HG03066 (cell line): ENCODE measurements at regions not wholly inside any gene's neighbourhood (a gene's known extent, or its start where the extent isn't known, plus 50 kb on each side); places are given as distances from the start of the nearest gene placed in this dataset.

Experiments used
- ATAC-seq: cut with Tn5 transposase; IDR thresholded peaks from one replicate; pipeline ENCODE4 v1.9.1; 2021; ENCODE audit warnings: low read depth; ENCODE audit not compliant: unreplicated experiment

DNA sequence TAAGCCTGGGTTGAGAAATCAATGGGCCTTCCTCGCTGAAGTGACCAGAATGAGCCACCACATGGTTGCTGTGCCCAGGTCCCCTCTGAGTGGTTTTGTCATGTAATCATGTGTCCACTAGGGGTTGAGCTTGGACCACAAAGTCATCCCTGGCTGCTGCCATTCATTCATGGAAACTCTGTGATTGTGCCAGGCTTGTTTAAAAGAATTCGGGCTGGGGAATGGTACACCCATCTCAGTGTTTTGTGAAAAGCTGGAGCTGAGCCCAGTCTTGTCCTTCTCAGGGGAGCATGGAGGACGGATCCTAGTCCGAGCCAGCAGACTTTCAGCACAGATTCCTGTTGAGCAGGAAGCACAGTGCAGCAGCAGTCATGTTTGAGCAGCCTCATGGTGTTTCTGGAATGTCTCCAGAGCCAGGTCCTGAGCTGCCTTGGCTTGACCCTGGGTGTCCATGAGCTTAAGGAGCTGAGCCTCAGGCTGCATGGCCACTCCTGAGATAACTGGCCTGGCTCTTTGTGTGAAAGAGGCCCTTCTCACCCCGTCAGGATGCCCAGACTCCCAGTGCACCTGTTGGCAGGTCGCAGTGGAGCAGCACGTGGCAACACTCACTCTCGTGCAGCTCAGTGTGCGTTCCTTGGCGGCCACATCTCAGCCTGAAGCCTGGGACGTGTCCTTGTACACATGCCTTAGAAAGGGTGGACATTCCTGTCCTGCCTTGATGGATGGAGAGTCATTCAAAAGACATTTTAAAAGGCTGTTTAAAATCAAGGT is 260.3 kb upstream of the TPM1 start:
- ATAC-seq: no peak

DNA sequence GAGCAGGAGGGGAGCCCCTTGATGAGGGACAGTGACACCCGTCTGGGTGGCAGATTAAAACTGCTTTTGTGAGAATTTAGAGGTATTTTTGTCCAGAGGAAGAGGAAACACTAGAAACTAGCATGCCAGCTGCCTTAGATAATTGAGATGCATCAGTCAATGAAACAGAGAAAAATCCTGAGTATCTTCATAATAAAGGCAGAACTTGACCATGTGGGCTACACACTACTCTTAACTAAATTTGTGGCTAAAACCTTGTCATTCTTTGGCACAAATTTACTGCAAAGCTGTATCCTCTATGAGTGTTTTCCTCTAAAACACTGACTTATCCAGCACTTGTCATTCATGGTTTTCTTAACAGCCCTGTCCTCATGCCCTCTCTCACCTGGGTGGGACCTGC is 259.7 kb upstream of the TPM1 start:
- no peak for ATAC-seq

DNA sequence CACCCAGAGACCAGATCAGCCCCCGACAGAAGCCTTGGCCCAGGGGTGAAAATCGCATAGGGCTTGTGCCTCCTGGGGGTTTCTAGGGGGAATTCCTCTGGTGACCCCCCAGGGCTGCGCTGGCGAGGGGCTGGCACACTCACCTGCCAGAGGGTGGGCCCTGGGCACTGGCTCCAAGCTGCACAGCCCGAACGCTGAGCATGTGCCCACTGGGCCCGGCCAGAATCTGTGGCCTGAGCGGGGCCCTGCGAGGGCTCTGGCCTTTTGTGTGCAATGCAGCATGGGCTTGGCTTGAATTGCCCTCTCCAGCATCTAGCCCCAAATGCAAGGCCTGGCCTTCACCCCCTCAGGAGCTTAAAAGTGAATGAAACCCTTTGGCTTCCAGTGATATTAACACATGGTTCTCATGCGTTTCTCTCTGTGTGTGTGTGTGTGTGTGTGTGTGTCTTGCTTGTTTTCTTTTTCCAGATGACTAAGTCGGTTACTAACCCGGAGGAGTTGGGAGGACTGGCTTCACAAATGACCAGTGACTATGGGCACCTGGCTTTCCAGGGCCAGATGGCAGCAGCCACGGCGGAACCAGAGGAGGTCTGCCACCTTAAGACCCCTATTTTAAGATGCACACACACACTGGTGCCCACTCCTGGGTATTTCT is 259.1 kb upstream of the TPM1 start:
- no peak for ATAC-seq

DNA sequence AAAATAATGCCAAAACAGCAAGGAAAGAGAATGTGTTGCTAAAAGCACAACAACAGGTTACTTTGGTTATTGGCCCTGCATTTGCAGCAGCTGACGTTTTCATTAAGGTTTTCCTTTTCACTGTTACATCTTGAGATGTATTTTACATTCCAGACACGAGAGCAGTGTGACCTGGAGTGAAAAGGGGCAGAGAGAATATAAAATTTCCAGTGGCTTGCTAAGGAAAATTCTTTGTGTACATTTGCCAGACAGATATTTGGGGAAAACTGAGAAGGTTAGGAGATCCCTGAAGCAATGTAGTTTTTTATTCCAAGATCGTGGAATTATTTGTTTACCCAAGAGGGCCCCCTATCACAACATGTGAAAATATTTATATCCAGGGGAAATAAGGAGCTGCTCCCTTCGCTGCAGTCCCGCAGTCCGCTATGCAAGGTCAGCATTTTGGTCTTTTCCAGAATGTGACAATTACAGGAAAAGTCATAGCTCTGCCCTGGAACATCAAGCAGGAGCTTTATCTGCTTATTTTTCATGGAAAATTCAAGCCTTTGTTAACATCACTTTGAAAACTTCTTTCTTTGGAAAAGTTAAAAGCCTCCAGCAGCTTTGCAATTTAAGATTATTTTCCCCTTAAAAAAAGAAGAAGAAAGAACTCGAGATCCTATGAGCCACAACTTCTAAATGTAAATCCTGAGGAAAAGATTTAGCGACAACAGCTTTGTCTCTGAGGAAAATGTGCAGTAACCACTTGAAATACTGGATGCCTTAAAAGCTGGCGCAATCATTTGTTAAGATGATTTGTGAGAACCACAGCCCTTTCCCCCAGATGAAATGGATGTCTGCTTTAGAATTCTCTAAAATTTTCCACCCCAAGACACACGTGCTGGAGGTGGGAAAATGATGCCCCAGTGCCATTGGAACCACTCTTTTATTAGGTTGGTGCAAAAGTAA is 256.4 kb upstream of the TPM1 start:
- ATAC-seq: no peak

DNA sequence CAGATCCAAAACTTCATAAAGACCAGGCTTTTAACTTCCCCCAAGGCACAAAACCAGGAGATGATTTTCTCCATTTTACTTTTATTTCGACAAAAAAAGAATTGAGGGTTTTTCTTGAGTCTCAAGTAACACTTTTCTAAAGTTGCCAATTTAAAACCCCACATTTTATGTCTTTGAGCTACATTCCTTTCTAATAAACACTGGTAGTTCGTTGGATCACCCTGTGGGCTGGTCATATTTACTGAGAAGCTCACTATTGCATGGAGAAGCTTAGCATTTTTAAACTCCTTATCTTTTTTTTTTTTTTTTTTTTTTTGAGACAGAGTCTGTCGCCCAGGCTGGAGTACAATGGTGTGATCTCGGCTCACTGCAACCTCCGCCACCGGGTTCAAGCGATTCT is 255.1 kb upstream of the TPM1 start:
- no peak for ATAC-seq

DNA sequence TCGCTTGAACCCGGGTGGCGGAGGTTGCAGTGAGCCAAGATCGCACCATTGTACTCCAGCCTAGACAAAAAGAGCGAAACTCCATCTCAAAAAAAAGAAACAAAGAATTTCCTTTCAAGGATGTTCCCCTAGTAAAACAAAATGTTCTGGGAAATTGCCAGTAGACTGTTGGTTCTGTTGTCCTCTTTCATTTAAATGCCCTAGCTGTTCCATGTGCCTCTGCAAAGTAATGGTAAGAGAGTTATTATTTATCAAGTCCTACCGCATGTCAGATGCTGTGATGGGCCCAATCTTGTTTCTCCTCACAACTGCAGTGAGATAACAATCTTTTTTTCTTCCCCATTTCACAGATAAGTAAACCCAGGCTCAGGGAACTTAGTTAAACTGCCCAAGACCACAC is 254.3 kb upstream of the TPM1 start:
- no peak for ATAC-seq

DNA sequence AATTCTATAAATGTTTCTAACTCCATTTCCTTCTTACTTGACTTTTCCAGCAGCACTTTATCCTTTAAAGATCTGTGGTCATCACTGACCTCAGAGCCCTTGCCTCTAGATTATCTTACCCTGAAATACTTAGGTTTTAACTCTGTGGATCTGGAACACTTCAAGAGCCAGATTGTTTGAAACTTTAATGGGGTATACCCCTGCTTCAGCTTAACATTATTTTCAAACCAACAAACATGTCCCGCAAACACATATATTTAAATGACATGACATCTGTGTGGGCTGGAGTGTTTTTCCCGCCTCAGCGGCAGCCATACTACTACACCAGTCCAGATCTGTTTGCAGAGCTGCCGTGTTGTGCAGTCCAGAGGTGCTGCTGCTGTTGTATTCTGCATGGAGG is 252.0 kb upstream of the TPM1 start:
- no peak for ATAC-seq

DNA sequence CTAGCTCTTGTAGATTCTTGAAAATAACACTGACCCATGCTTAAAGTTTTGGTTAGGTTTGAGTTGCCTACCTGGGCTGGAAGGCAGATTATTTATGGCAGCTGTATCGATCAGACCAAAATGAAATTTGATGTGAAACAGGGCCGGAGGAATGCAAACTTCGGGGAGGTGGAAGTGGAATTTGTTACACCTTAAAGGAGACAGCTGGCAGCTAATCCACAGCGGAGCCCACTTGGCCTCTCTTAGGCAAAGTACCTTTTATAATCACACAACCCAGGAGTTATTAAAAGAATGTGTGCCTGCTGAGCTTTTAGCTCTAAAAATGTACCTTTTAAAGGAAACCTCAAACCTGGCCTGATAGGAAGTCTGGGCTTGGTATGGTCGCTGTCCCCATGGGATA is 250.9 kb upstream of the TPM1 start:
- no peak for ATAC-seq

DNA sequence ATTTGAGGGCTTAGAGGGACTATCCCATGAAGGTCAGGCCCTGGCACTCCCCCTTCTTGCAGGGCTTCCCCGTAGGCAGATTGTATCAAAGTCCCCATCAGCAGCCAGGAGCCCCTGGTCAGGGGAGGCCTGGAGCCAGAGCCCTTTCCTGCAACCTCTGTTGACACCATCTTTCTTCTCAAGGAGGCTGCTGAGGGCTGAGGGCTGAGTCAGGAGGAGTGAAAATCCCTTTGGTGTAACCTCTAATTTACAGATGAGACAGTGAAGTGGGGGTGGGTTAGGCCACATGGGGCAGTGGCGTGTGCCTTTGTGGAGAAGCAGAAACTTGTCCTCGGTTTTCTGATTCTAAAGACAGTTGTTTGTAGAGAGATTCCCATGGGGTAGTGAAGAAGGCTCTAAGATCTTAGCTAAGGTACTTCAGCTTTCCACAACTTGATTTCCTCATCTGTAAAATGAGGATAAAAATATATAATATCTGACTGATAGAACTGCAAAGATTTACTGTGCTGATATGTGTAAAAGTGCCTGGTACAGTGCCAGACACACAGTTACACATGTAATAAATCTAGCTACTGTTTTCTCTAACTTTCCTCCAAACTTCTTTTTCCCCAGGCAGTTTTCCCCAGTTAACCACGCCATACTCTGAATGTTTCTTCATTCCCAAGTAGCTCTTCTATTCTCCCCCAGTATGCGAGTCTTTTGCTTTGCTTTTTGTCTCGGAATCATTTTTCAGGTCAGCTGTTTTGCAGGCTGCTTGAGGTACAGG is 249.4 kb upstream of the TPM1 start:
- ATAC-seq: no peak

DNA sequence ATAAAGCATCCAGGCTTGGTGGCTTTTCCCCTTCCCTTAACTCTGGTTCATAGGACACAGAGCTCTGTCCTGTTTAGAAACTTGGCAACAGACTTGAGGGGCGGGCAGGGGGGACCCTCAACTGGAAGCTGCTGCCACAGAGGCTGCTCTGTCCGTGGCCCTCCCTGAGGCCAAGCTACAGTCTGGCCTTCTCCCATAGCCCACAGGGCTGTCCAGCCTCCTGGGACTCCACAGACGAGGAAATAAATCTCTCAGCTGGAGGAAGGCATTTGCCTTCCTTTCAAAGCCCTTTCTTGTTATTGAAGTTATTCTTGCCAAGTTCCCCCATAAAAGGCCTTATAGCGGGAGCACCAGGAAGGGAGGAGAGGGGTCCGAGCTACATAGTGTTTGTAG is 248.8 kb upstream of the TPM1 start:
- no peak for ATAC-seq

DNA sequence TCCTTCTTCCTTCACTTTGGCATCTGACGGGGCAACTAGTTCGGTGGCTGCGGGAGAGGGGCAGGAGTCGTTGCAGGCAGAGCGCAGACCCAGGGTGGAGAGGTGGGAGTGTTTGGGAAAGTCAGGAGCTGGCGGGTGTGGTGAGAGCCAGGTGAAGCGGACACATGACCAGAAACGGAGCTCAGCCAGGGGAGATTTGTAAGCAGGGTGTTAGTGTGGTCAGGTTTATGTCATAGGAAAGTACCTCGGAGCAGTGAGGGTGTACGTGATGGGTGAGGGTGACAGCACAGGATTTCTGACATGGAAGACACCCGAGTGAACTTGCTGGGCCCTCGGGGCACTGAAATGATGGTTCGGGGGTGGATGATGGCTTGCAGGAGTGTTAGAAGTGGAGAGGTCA is 247.4 kb upstream of the TPM1 start:
- no peak for ATAC-seq

DNA sequence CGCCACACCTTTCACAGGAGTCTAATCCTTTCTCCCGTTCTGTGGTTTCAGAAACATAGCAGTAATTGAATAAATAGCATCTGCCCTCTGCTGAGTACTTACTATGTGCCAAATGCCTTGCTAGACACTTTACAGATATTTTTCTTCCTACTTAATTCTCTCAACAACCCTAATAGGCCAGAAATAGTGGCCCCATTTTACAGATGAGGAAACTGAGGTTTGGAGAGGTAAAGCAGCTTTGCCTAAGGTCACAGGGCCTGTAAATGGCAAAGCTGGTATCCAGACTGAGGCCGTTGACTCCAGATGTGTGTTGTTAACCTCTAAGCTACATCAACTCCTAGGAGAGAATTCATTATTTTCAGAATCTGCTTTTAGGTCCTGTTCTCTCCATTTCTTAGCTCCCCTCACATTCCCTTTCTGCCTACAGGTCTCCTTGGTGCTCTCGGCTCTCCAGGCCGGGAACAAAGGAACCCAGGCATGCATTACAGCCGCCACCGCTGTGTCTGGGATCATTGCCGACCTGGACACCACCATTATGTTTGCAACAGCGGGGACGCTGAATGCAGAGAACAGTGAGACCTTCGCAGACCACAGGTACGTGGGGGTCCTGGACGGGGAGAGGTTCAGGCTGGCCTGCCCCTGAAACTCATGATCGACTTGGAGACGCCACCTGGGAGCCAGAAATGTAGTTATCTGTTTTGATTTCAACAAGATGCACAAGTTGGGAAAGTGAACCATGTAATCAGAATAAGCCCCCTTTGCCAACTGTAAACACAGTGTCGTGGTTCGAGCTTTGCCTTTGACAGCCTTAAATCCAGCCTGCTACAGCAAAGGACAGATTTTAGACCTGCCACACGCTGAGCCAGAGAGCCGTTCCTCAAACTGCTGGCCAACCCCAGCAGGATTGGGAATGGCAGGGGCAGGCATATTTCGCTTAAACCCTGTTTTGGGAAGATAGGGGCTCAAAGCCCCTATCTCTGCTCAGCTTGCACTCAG is 246.5 kb upstream of the TPM1 start:
- ATAC-seq: no peak

DNA sequence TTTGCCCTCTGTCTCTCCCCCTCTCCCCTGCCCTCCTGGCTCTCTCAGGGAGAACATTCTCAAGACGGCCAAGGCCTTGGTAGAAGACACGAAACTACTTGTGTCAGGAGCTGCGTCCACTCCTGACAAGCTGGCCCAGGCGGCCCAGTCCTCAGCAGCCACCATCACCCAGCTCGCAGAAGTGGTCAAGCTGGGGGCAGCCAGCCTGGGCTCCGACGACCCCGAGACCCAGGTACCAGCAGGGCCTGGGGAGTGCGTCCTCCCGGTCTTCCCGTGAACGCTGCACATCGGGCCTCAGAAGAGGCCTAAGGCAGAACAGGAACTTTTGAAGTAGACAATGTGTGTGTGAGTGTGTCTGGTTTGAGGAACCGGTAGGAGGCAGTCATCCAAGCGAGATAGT is 245.4 kb upstream of the TPM1 start:
- no peak for ATAC-seq

DNA sequence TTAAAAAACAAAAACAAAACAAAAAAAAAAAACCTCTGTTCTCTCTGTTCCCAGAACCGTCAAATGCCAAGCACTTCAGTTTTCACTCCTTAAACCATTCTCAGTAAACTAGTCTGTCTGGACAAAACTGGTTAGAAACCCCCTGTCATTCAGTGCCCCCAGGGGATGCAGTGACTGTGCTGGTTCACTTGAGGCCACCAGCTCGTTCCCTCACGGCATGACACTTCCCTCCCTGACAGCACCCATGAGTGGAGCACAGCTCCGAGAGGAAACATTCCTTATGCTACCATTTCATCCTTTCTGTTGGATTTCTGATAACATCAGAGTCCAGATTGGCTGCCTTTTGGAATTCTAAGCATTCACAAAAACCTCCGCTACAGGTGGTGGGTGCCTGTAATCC is 244.0 kb upstream of the TPM1 start:
- ATAC-seq: no peak

DNA sequence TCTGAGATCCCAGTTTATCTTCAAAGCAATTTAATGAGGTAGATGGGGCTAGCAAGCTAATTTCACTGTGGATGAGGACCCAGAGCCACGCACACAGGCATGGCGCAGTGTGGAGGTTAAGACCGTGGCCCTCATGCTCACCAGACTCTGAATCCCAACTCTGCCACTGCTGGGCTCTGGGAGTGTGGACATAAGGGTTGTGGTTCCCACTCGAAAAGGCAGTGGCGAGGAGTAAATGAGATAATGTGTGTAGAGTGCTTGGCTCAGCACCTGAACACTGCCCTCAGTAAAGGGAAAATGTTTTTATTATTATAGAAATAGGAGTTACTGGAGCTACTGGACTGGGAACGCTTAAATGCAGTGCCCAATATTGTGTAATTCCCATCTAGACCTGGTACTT is 243.5 kb upstream of the TPM1 start:
- ATAC-seq: no peak

DNA sequence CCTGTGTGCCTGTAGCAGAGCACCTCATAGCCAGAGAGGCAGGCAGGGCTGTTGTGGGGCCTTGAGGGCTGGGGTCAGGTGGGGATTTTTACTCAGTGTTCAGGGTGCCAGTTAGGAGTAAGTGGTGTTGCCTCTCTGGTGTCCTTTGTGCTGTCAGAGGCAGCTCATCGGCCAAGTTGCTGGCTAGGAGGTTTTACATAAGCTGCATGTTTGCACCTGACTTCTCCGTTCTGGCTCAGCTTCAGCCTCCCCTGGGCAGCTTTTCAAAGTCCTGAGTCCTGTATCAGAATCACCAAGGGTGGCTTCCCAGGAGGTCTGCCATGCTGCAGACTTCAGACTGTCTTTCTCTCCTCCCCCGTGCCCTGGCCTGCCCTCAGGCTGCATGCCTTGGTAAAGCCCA is 242.6 kb upstream of the TPM1 start:
- ATAC-seq: no peak

DNA sequence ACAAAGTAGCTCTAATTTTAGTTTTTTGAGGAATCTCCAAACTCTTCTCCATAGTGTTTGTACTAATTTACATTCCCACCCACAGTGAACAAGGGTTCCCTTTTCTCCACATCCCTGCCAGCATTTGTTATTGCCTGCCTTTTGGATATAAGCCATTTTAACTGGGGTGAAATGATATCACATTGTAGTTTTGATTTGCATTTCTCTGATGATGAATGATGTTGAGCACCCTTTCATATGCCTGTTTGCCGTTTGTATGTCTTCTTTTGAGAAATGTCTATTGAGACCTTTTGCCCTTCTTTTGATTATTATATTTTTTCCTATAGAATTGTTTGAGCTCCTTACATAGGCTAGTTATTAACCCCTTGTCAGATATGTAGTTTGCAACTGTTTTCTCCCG is 239.9 kb upstream of the TPM1 start:
- ATAC-seq: no peak

DNA sequence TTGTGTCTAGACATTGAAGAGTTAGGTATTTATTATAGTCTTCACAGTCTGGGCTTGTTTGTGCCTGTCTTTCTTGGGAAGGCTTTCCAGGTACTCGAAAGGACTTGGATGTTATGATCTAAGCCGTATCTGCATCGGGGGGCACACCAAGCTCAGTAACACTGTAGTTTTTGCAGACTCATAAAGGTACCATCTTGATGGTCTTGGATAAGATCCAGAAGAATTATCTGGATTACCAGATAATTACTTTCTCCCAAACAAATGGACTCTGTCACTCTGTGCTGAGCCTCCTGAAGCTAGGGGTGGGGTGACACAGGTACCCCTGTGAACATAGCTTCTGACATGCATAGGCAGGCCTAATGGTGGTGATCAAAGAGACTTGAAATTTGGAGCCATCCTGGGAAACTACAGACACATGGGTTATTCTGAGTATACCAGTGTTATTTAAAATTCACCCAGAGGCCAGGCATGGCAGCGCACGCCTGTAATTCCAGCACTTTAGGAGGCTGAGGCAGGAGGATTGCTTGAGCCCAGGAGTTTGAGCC is 238.6 kb upstream of the TPM1 start:
- ATAC-seq: no peak

DNA sequence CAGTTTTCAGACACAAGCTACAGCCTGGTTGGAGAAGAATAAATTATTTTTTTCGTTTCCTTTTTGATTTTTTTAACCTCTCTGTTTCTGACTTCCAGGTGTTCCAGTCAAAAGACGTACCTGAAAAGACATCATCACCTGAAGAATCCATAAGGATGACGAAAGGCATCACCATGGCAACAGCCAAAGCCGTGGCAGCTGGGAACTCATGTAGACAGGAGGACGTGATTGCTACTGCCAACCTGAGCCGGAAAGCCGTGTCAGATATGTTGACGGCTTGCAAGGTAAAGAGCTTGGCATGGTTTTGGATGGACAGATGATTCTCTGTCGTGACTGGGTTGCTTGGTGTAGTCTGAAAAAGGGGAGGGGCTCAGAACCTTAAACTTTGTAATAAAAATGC is 237.0 kb upstream of the TPM1 start:
- ATAC-seq: no peak
